ENCODE measurements at regions not wholly inside any gene's neighbourhood (a gene's known extent, or its start where the extent isn't known, plus 50 kb on each side); places are given as distances from the start of the nearest gene placed in this dataset.

DNA sequence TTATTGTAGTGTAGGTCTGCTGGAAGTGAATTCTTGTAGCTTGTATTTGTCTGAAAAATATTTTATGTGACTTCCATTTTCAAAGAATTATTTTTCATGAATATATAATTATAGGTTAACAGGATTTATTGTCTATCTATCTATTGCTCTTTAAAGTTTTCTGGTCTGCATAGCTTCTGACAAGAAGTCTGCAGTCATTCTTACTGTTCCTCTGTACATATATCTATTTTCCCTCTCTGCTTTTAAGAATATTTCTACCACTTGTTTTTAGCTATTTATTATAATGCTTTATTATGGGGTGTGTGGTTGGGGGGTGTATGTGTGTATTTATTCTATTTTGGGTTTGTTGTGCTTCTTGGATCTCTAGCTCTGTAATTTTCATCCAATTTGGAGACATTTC is 77.4 kb downstream of the ETS2 start:
- TF ChIP-seq, protein P1, sequence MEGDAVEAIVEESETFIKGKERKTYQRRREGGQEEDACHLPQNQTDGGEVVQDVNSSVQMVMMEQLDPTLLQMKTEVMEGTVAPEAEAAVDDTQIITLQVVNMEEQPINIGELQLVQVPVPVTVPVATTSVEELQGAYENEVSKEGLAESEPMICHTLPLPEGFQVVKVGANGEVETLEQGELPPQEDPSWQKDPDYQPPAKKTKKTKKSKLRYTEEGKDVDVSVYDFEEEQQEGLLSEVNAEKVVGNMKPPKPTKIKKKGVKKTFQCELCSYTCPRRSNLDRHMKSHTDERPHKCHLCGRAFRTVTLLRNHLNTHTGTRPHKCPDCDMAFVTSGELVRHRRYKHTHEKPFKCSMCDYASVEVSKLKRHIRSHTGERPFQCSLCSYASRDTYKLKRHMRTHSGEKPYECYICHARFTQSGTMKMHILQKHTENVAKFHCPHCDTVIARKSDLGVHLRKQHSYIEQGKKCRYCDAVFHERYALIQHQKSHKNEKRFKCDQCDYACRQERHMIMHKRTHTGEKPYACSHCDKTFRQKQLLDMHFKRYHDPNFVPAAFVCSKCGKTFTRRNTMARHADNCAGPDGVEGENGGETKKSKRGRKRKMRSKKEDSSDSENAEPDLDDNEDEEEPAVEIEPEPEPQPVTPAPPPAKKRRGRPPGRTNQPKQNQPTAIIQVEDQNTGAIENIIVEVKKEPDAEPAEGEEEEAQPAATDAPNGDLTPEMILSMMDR (conservative IDR thresholded peaks at IDR 0.05; ENCODE audit: low read depth, low read length): no peak
- TF ChIP-seq MXI1 (IDR thresholded peaks at IDR 0.05; ENCODE audit: borderline replicate concordance, low read depth, low read length) (no peak), POLR2A (IDR thresholded peaks at IDR 0.05; ENCODE audit: low read depth, low read length) (no peak), CEBPB (IDR thresholded peaks at IDR 0.05; ENCODE audit: low read depth, low read length) (no peak)
